ENCODE measurements at regions not wholly inside any gene's neighbourhood (a gene's known extent, or its start where the extent isn't known, plus 50 kb on each side); places are given as distances from the start of the nearest gene placed in this dataset.

DNA sequence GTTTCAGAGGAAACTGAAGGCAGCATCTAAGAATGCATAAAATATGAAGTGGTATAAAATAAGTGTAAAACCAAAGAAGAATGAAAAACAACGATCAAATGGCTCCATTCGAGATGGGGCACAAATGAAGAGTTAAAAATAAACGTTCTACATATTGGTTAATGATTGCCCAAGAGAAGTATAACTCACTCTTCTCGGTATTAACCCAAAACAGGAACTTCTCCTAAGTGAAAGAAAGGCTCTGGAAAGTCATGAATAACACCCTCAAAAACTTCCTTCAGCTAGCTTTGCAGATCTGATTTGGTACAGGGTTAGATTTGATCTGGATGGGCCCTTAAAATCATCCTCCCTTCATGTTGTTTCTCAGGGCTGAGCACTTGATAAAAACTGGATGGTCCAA is 94.3 kb upstream of the ADO start:
- peak; percentile 12 for DNase-seq (ENCODE audit: low spot score)

DNA sequence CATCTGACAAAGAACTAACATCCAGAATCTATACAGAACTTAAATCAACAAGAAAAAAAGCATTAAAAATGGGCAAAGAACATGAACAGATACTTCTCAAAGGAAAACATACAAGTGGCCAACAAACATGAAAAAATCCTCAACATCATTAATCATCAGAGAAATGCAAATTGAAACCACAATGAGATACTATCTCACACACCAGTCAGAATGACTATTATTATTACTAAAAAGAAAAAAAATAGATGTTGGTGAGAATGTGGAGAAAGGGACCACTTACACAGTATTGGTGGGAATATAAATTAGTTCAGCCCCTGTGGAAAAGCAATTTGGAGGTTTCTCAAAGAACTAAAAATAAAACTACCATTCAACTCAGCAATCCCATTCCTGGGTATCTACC is 89.1 kb upstream of the ADO start:
- DNase-seq (ENCODE audit: low spot score) = no peak

DNA sequence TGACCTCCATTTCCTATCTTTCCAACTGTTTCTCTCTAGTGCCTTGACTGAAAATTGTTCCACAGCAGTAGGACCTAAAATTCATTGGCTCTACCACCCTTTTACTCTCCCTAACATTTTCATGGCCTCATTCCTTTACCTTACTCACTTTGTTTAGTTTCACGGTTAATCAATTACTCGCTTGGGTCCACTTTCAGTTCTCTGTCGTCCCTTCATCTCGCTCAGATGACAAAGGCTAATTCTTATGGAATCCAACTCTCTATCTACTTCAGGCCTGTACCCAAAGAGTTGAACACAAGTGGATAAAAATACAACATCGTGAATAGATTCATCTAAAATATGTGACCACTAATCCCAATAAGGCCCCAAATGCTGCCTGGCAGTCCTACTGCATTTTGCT is 85.9 kb upstream of the ADO start:
- DNase-seq (ENCODE audit: low spot score) = no peak

GRCh38 chr10:62719061-62719460 is 85.5 kb upstream of the ADO start:
- DNase-seq (ENCODE audit: low spot score) = no peak

- DNase-seq (ENCODE audit: low spot score) = no peak
Observed at GRCh38 chr10:62721687-62722086, 82.8 kb upstream of the ADO start.

DNA sequence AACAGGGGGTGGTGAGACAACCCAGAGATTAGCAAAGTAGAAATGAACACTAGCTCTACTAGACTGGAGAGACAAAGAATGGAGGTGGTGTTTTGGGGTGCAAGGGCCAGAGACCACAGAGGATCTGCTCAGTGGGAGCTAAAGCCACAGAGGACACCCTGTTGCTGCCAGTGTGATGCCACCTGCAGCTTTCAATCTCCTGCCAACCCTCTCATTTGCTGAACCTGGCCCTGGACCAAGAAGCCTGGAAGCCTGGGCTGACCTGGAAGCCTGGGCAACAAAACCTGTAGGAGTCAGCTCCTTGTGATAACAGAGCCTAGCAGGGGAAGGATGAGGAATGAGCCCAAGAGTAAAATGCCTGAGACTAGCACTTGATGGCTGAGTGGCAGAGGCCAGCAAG is 81.1 kb upstream of the ADO start:
- DNase-seq (ENCODE audit: low spot score) = no peak

GRCh38 chr10:62724465-62724864 is 80.1 kb upstream of the ADO start:
- no peak for DNase-seq (ENCODE audit: low spot score)

DNA sequence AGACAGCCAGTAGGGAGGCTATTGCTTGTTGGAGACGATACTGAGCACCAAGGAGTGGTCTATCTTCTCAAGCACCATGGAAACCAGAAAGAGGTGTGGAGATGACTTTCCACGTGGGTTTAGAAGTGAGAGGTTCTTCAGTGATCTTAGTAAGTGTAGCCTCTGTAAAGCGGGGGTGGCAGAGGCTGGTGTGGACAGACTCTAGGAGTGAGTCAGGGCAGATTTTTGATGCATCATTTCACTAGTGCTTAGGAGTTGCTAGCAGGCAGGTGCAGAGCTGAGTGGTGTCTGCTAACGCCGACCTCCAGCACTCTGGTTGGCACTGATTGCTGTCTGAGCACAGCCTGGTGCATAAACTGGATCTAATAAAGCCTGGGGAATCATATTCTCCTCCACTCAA is 78.4 kb upstream of the ADO start:
- DNase-seq (ENCODE audit: low spot score) = no peak

- DNase-seq (ENCODE audit: low spot score) = no peak
Observed at GRCh38 chr10:62726638-62727037, 77.9 kb upstream of the ADO start.

- DNase-seq (ENCODE audit: low spot score) = no peak
Observed at GRCh38 chr10:62727934-62728333, 76.6 kb upstream of the ADO start.

GRCh38 chr10:62728479-62728878 is 76.0 kb upstream of the ADO start:
- DNase-seq (ENCODE audit: low spot score) = no peak

DNA sequence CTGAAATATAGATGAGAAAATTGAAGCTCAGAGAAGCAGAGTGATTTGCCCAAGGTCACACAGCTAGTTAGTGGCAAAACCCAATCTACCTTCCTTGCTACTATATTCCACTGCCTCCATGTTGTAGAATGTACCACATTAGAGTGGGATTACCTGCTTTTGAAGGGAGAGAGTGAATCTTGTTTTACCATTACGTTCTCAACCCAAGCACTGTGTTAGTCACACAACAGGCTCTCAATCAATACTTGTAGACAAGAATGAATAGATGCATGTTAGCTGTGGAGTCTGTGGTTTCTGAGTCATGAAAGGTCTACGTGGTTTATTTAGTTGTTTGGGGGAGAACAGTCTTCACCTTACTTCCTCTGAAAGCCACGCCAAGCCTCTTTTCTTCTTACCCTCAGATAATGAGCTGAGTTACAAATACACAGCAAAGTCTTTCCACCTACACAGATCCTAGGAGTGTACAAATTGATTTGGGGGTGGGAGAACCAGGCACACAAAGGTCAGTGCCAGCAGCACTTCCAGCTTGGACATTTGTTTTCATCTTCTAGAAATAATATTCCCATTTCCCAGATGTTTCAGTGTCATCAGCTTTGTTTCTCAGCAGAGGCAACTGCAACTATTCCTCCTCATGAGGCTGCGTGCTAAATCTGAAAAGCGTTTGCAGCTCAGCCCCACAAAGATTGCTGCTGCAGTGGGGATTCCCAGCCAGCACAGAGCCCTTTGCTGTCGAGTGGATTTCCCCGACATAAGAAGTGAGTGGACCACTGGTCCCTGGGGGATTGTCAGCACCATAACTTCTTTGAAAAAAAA is 71.5 kb upstream of the ADO start:
- no peak for DNase-seq (ENCODE audit: low spot score)

DNA sequence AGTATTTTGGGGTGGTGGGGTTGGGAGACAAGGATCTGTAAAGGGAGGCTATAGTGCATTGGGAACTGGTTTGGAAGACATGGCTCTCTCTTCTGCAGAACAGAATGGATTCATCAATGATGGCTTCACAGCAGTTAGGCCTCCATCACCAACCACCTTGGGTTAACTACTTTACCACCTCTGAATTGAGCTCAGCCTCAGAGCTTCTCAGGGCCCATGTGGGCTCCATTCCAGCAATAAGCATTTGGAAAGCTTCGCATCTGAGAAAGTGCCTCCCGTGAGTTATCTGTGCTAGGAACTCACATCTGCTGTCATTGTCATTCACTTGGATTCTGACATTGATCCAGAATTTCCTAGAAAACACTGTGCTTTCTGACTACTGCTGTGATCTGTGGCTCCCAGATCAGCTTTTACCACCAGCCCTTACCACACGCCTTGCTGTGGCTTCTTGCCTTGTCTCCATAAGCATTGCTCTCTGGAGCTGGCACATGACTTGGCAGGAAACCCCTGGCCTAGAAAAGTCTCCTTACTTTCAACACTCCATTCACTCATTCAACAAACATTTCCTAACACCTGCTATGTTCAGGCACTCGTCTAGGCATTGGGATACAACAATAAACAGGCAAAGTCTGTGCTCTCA is 70.7 kb upstream of the ADO start:
- no peak for DNase-seq (ENCODE audit: low spot score)

GRCh38 chr10:62734781-62735463 is 69.6 kb upstream of the ADO start:
- DNase-seq (ENCODE audit: low spot score) = no peak

- no peak for DNase-seq (ENCODE audit: low spot score)
Observed at GRCh38 chr10:62735464-62736167, 68.9 kb upstream of the ADO start.

DNA sequence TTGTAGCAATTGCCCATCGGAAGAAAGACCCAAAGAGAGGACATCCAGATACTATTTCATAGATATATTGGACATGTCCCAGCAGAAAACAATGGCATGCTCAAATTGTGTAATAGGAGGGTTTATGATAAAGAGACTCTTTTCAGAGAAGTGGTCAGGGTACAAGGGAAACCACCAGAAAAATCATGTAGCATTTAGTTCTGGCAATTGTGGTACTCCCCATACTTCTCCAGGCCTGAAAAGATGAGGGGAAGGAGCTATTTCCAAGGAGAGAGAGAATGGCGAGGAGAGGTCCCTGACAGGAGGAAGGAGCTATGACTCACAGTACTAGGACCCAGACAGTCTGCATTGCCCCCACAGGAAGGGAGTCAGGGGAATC is 68.4 kb upstream of the ADO start:
- DNase-seq (ENCODE audit: low spot score) = no peak

- no peak for DNase-seq (ENCODE audit: low spot score)
Observed at GRCh38 chr10:62738916-62739315, 65.6 kb upstream of the ADO start.

DNA sequence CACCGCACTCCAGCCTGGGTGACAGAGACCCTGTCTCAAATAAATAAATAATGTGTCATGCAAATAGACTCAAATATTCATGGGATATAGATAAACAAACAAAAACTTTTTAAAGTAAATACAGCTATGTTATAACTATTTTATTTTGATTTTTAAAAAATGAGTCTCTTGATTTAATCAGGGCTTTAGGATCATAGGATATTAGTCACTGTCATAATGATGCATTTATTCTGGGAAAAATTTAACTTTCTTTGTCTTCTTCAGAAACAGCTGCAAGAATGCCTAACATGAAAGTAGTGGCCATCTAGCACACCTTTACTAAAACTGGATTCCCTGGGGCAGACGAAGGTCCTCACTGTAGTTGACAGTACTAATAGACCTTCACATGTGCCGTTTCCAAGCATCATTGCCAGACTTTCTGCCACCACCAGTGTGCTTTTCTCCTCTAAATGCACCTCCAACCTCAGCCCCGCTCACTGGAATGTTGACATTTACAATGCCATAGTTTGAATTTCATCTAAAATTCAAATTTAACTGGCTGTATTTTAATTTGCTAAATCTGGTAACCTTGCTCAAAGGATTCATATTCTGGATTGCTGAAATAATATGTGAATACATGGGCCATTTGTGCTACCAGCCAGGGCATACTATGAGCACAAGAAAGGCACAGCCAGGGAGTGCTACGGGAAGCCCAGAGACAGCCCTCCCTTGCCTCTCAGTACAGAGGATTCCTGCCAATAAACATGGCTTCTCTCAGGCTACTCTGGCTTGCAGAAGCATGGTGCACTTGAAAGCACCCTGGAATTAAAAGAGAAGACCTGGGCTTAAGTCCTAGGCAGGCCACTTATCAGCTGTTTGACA is 63.4 kb upstream of the ADO start:
- no peak for DNase-seq (ENCODE audit: low spot score)

DNA sequence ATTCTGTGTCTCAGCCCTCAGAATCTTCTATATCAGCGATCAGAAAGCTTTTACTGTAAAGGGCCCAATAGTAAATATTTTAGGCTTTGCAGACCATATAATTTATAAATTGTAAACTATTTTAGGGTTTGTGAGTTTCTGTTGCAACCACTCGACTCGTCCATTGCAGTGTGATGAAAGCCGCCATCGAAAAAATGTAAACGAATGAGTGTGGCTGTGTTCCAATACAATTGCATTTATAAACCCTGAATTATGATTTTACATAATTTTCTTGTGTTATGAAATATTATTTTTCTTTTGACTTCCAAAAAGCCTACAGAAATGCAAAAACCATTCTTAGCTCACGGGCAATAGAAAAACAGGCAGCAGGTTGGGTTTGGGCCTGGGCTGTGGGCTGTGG is 62.5 kb upstream of the ADO start:
- DNase-seq (ENCODE audit: low spot score) = no peak

DNA sequence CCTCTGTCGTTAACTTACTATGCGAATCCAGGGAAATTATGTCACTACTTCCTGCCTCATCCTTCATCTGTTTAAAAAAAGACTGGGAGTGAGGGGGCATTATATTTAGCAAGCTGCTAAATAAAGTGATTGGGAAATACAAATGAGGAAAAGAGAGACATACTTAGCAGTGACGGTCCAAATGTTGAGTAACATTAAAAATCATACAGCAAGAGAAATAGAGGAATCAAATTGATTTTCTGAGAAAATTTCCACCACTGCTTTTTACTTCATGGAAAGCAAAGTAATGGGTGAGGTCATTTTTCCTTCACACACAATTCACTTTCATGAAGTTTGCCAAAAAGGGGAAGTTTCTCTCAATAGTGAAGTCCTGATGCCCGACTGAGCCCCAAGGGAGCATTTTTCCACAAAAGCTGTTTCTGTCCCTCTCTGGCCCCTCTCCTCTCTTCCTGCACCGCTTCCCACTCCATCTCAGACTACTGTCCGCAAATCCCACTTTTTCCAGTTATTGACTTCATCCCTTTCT is 61.9 kb upstream of the ADO start:
- DNase-seq (ENCODE audit: low spot score) = peak; percentile 31

DNA sequence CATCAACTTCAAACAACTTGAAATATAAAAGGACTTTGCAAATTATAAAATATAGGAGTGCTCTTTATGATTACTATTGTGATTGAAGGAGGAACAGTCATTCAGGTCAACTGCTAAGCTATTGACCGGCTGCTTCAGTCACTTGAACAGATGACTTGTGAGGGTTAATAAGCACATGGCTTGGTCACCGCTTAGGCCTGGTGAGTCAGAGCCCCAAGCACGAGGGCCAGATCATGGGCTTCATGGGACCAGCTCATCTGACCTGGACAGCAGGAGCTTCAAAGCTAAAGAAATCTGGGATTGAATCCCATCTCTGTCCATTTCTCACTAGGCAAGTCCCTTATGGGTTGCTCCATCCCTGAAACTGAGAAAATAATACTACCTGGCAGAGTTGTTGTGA is 60.4 kb upstream of the ADO start:
- DNase-seq (ENCODE audit: low spot score) = no peak

GRCh38 chr10:62745581-62745980 is 58.9 kb upstream of the ADO start:
- DNase-seq (ENCODE audit: low spot score) = no peak
